OCI-LY7 (cell line): ENCODE measurements at regions not wholly inside any gene's neighbourhood (a gene's known extent, or its start where the extent isn't known, plus 50 kb on each side); places are given as distances from the start of the nearest gene placed in this dataset.

Experiments used
- BruUV-seq: library from RNA; stranded (reverse); fragments of 400-500 nt; replicated peaks from 2 replicates; lab custom pipeline; 2021; lab: Mats Ljungman, UMichigan
- CTCF ChIA-PET: fragments of 300-600 bp; sonication (Branson Sonifier 250); formaldehyde crosslinking; loops from one replicate; lab custom pipeline; 2022; ENCODE audit warnings: antibody characterized with exemption; ENCODE audit not compliant: unreplicated experiment; lab: Charles Lee
- POLR2A ChIA-PET: fragments of 300-600 bp; sonication (Branson Sonifier 250); formaldehyde crosslinking; loops from one replicate; lab custom pipeline; 2022; ENCODE audit warnings: antibody characterized with exemption; lab: Charles Lee
- DNase-seq: peaks from one replicate; pipeline ENCODE4 v3.0.0-alpha.2; 2015; ENCODE audit warnings: low spot score
- H2AFZ ChIP-seq: fragments of 200-600 bp; sonication (generic), shearing (Covaris generic); 2 replicates; pipeline ENCODE4 v1.6.1; 2014; ENCODE audit warnings: mild to moderate bottlenecking, antibody characterized with exemption, low read length, moderate library complexity
- H3K27ac ChIP-seq: fragments of 200-600 bp; sonication (generic); 2 replicates; pipeline ENCODE4 v1.5.1; 2014; ENCODE audit warnings: mixed run types, low read depth, mild to moderate bottlenecking, moderate library complexity, low read length, inconsistent platforms; ENCODE audit not compliant: poor library complexity, severe bottlenecking
- H3K36me3 ChIP-seq: fragments of 200-600 bp; sonication (generic); 2 replicates; pipeline ENCODE4 v1.6.1; 2014; ENCODE audit warnings: mild to moderate bottlenecking, antibody characterized with exemption, low read length, moderate library complexity, mixed read lengths; ENCODE audit not compliant: insufficient read depth
- H3K4me1 ChIP-seq: fragments of 200-600 bp; sonication (generic); 2 replicates; pipeline ENCODE4 v1.5.1; 2014; ENCODE audit warnings: mild to moderate bottlenecking, low read length; ENCODE audit not compliant: insufficient read depth, poor library complexity, severe bottlenecking
- H3K4me2 ChIP-seq: fragments of 200-600 bp; sonication (generic); 2 replicates; pipeline ENCODE4 v1.6.1; 2014; ENCODE audit warnings: mild to moderate bottlenecking, low read length
- H3K4me3 ChIP-seq: fragments of 200-600 bp; sonication (generic); 2 replicates; pipeline ENCODE4 v1.5.1; 2014; ENCODE audit warnings: mild to moderate bottlenecking, low read depth, low read length; ENCODE audit not compliant: poor library complexity, severe bottlenecking
- H3K79me2 ChIP-seq: fragments of 200-600 bp; sonication (generic); 2 replicates; pipeline ENCODE4 v1.6.1; 2016; ENCODE audit warnings: low read depth, mild to moderate bottlenecking, low read length, moderate library complexity, mixed read lengths; ENCODE audit not compliant: insufficient read depth
- H3K9me2 ChIP-seq: fragments of 200-600 bp; sonication (generic); 2 replicates; pipeline ENCODE4 v1.6.1; 2016; ENCODE audit warnings: mild to moderate bottlenecking, low read length, mixed read lengths; ENCODE audit not compliant: insufficient read depth
- H3K9me3 ChIP-seq: fragments of 200-600 bp; sonication (generic); 2 replicates; pipeline ENCODE4 v1.6.1; 2014; ENCODE audit warnings: mild to moderate bottlenecking, mixed run types, low read length, mixed read lengths
- H4K20me1 ChIP-seq: fragments of 200-600 bp; sonication (generic); 2 replicates; pipeline ENCODE4 v1.6.1; 2014; ENCODE audit warnings: mild to moderate bottlenecking, antibody characterized with exemption, low read length, moderate library complexity, mixed read lengths; ENCODE audit not compliant: insufficient read depth
- CTCF ChIP-seq: fragments of 200-600 bp; sonication (generic); conservative IDR thresholded peaks from 2 replicates; pipeline ENCODE4 v1.5.1; 2014; ENCODE audit warnings: mild to moderate bottlenecking, antibody characterized with exemption, low read length, moderate library complexity, mixed read lengths
- EZH2phosphoT487 ChIP-seq: fragments of 200-600 bp; sonication (generic); IDR thresholded peaks from 2 replicates; pipeline ENCODE4 v1.6.1; 2018; ENCODE audit warnings: low read depth, borderline replicate concordance, mild to moderate bottlenecking, mixed run types, antibody characterized with exemption, low read length, moderate library complexity, mixed read lengths
- intact Hi-C: fragments of 100-400 bp; cut with micrococcal nuclease; formaldehyde crosslinking; loops from one replicate; pipeline ENCODE4 v1.10.0; 2022; ENCODE audit not compliant: unreplicated experiment

- H3K27ac ChIP-seq: no peak overlapping the region
- no peak overlapping the region for H2AFZ ChIP-seq
- H3K4me1 ChIP-seq: no peaks in the 10 kb centered on the region
- ChIA-PET CTCF (no interaction called here), POLR2A (interaction anchor here (0.6 kb wide), 1 partner anchor 14 kb away, joined by 3 read pairs; no protein-coding TSS in a partner anchor)
- no peaks in the 10 kb centered on the region for H3K9me3 ChIP-seq
- BruUV-seq: no TSS peak
- H4K20me1 ChIP-seq: no peaks in the 10 kb centered on the region
- no peaks in the 10 kb centered on the region for H3K9me2 ChIP-seq
- no peaks in the 10 kb centered on the region for H3K36me3 ChIP-seq
- TF ChIP-seq CTCF (no peak), EZH2phosphoT487 (no peak)
- no peaks in the 10 kb centered on the region for H3K79me2 ChIP-seq
- no peak overlapping the region for H3K4me2 ChIP-seq
- intact Hi-C loops: no loop called here
- DNase-seq: no peak
- no peak overlapping the region for H3K4me3 ChIP-seq
Observed at GRCh38 chr5:85998656-85999055, 619.1 kb upstream of the COX7C start.

- CTCF ChIA-PET: no interaction called here
- Histone ChIP-seq H3K79me2 (no peaks in the 10 kb centered on the region), H3K27ac (no peak overlapping the region), H3K4me1 (no peaks in the 10 kb centered on the region), H3K36me3 (no peaks in the 10 kb centered on the region), H2AFZ (no peak overlapping the region), H3K4me3 (no peak overlapping the region), H3K9me2 (no peaks in the 10 kb centered on the region), H4K20me1 (no peaks in the 10 kb centered on the region), H3K4me2 (no peak overlapping the region), H3K9me3 (no peaks in the 10 kb centered on the region)
- BruUV-seq: no TSS peak
- POLR2A ChIA-PET: no interaction called here
- intact Hi-C loops: no loop called here
- no peak for DNase-seq
- no peak for TF ChIP-seq CTCF
- no peak for TF ChIP-seq EZH2phosphoT487
Observed at GRCh38 chr5:86008293-86008692, 609.4 kb upstream of the COX7C start.

- no TSS peak for BruUV-seq
- H2AFZ ChIP-seq: no peak overlapping the region
- intact Hi-C loops: no loop called here
- CTCF ChIA-PET: no interaction called here
- no peaks in the 10 kb centered on the region for H3K9me3 ChIP-seq
- H3K27ac ChIP-seq: no peak overlapping the region
- no peaks in the 10 kb centered on the region for H4K20me1 ChIP-seq
- POLR2A ChIA-PET: no interaction called here
- no peaks in the 10 kb centered on the region for H3K36me3 ChIP-seq
- no peak for DNase-seq
- H3K79me2 ChIP-seq: no peaks in the 10 kb centered on the region
- TF ChIP-seq EZH2phosphoT487: no peak
- TF ChIP-seq CTCF: no peak
- no peak overlapping the region for H3K4me2 ChIP-seq
- no peak overlapping the region for H3K4me3 ChIP-seq
- no peaks in the 10 kb centered on the region for H3K4me1 ChIP-seq
- H3K9me2 ChIP-seq: no peaks in the 10 kb centered on the region
Observed at GRCh38 chr5:86008704-86009103, 609.0 kb upstream of the COX7C start.
